Activated T-helper 1 cell treated with anti-CD3 and anti-CD28 coated beads, Interleukin-2, amount 50 U/mL, for 16 hours (primary cell): ENCODE measurements at regions not wholly inside any gene's neighbourhood (a gene's known extent, or its start where the extent isn't known, plus 50 kb on each side); places are given as distances from the start of the nearest gene placed in this dataset.

Source experiments
- DNase-seq, 2 donors: peaks; one replicate each; pipeline ENCODE4 v3.0.0-alpha.2; 2020; ENCODE audit warnings: low read depth in 1 of 2, low spot score in 1 of 2

DNA sequence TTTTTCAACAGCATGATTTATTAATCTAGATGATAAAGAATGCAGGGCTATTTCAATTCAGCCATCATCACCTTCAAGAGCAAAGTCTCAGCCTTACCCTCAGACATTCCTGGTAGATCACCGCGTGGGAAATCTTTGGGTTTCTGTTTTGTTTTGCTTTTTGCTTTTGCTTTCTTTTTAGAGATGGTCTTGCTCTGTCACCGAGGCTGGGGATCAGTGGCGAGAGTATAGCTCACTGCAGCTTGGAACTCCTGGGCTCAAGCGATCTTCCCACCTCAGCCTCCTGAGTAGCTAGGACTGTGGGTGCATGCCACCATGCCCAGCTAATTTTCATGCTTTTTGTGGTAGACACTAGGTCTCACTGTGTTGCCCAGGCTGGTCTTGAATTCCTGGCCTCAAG, 289.7 kb downstream of the AJAP1 start:
- DNase-seq: no peak

- no peak for DNase-seq
These were observed 284.9 kb downstream of the AJAP1 start for GRCh38 chr1:4939266-4939665.

DNA sequence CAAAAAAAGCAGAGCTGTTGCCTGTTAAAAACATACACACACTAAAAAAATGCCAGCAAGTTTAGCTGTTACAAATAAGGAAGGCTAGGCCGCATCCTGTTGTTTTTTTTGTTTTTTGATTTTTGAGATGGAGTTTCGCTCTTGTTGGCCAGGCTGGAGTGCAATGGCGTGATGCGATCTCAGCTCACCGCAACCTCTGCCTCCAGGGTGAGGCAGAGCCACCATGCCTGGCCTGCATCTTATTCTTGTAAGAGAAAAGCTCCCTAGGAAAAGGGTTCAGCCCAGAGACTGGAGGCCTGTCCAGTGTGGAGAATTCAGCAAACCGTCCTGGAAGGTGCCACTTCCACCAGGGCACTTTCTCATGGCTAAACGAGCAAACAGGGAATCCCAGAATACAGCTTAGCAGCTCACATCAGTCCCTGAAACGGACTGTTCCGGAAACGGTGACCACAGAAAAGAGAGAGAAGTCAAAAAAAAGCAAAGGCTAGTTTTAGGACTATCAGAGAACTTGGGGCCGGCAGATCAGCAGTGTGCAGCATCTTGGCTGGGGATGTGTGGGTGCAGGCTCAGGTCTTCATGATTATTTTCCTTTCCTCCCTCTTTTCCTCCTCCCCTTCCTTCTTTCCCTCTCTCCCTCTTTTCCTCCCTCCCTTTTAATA, 283.6 kb downstream of the AJAP1 start:
- DNase-seq: no peak

DNA sequence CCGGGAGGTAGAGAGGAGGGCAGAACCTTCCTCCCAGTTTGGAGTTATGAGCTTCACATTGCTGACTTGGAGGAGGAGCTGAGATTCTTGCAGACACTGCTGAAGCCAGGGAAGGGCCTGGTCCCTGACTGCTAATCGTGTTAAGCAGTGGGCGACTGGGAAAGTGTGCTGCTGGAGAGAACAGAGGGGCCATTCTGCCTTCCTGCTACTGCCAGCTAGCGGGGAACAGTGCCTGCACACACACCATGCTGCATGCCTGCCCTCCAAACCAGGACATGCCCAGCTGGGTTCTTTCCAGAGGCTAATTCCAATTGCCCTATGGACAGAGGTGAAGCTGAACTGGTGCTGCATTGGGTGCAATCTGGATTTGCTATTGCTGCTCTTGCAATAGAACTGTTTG, 281.4 kb downstream of the AJAP1 start:
- no peak for DNase-seq

DNA sequence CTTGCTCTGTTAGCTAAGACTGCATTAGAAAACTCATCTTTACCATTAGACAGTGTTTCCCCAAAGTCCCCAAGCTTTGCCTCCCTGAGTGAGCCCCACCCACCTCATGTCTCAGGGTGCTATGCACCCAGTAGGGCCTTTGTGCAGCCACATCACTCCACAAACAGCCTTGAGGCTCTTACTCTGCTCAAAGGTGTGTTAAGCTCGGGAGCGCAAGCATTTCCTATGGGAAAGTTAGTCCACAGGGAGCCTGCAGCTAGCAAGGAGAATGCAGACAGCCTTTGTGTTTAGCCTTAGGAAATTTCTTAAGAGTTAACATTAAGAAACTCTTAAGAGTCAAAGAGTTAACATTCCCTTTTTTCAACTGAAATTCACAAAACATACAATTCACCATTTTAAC, 278.8 kb downstream of the AJAP1 start:
- DNase-seq: no peak

DNA sequence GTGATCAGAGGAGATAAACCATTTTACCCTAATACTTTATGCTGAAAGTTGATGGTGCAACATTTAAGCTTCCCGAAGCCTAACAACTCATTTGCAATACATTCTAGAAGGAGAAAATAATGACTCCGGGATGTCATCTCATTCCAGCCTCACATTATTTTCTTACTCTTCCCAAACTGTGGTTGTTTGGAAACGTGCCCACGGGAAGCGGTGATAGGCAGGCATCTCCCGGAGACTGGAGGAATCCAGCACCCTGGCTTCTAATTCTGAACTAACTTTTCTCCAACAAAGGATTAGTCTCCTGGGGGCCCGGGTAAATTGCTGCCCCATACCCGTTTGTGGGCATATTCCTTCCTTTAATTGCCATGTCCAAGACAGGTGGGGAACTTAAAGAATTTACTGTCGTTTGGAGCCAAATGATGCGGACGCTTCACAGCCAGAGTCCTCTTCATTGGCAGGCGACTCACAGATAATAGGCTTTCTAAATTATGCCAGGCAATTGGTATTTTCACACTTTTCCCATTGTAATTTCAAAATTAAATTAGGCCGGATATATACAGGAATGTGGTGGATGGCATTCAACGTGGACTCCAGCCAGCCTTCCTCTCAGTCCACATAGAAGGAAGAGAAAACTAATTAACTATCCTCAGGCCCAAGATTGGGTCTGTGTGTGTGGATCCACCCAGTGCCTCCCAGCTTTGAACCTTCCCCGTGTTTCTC, 278.1 kb downstream of the AJAP1 start:
- DNase-seq: no peak

- DNase-seq: no peak
These were observed 277.1 kb downstream of the AJAP1 start for GRCh38 chr1:4931486-4931885.

- DNase-seq: no peak
These were observed 273.8 kb downstream of the AJAP1 start for GRCh38 chr1:4928186-4928585.

DNA sequence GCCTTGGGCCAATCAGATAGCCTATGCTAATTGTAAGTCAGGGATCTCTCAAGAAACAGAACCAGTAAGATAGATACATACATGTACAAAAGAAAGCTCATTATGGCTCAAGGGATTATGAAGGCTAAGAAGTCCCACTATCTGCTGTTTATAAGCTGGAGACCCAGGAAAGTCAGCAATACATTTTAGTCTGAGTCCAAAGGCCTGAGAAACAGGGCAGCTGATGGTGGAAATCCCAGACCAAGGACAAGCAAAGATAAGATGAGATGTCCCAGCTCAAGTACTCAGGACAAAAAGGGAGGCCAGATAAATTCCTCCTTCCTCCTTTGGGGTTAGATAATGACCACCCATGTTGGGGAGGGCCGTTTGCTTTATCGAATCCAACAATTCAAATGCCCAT, 269.9 kb downstream of the AJAP1 start:
- no peak for DNase-seq

GRCh38 chr1:4916610-4917009, 262.2 kb downstream of the AJAP1 start:
- no peak for DNase-seq

- no peak for DNase-seq
These were observed 260.7 kb downstream of the AJAP1 start for GRCh38 chr1:4915154-4915553.

DNA sequence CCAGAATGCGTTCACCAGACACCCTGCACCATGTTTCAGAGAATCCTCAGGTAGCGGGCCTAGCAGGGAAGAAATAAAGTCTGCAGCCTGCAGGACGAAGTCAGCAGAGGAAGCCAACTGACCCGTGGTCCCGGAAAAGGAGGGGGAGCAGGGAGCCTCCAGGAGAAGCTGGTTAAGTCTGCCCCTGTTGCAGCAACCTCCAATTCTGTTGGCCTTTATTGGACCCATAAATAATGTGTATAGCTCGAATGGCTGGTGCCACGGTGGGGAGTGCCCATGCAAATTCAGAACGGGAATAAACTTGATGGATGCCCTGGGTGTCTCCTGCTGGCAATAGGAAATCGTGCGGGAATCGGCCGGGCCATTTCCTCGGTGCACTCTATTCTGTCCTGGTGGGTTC, 254.1 kb downstream of the AJAP1 start:
- no peak for DNase-seq

- DNase-seq: no peak
These were observed 240.2 kb downstream of the AJAP1 start for GRCh38 chr1:4894566-4894965.

GRCh38 chr1:4880626-4881025, 226.2 kb downstream of the AJAP1 start:
- no peak for DNase-seq

- no peak for DNase-seq
These were observed 223.0 kb downstream of the AJAP1 start for GRCh38 chr1:4877426-4877825.

GRCh38 chr1:4871373-4871772, 217.0 kb downstream of the AJAP1 start:
- no peak for DNase-seq

- no peak for DNase-seq
These were observed 214.1 kb downstream of the AJAP1 start for GRCh38 chr1:4868521-4868920.

DNA sequence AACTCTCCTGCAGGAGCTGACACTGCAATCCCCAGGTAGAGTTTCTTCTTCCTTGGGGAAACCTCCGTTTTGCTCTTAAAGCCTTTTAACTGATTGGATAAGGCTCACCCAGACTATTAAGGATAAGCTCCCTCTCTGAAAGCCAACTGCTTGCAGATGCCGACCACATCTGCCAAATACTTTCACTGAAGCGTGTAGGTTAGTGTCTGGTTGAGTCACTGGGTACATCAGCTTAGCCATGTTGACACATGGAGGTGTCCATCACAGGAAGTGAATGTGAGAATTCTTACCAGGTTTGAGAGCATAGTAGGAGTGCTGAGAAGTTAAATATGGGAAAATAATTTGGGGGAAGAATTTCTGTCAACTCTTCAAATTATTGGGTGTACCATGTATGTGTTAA, 202.0 kb downstream of the AJAP1 start:
- DNase-seq: no peak

GRCh38 chr1:4854367-4854766, 200.0 kb downstream of the AJAP1 start:
- no peak for DNase-seq

DNA sequence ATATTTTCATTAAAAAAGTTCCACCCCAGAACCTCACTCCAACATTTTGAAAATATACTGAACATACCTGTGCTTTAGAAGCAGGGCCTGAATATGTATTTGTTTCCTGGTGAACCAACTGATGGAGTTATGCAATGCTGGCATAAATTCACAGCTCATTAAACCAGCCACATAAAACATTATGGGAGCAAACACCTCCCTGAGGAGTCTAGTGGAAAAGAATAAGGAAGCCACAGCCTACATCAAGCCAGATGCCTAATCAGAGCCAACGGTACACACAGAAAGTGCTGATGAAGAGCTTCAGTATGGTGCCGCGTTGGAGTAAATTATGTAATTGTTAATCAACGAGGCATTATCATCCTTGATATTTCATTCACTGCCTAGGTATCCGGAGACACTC, 199.5 kb downstream of the AJAP1 start:
- DNase-seq: no peak

GRCh38 chr1:4851385-4852065, 197.1 kb downstream of the AJAP1 start:
- no peak for DNase-seq

DNA sequence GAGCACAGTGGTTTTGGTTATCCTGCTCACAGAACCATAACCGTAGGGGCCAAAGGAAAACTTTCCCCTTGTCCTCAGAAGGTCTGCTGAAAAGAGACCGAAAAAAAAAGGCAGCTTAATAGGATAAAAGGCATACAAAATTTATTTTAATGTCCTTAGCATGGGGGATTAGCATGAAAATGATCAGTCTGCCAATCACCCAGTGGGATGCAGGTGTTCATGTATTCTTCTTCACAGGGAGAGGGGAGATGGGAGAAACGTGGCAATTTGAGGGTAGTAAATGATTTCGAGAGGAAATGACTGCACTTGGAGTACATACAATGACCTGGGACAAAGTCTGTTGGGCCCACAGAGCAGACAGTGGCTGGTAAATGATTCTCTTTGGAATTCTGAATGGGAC, 194.0 kb downstream of the AJAP1 start:
- no peak for DNase-seq

DNA sequence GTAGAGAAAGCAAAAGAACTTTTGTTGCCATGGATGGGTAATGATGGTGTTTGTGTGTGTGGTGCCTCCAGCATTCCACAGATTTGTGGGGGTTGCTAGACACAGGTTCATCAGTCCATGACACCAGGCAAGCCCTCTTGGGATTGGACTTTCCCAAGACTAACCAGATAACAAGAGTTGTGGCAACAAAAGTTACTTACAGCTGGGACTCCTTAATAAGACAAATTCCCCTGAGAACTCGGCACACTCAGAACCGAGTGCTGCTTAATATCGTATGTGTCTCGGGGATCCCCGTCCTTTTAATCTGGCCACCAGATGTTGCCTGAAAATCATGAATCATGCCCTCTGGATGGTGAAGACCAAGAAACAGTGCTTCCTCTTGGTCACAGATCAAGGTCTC, 193.3 kb downstream of the AJAP1 start:
- DNase-seq: no peak
